Liver (tissue), 3 donors: ENCODE measurements at regions not wholly inside any gene's neighbourhood (a gene's known extent, or its start where the extent isn't known, plus 50 kb on each side); places are given as distances from the start of the nearest gene placed in this dataset.

Source experiments
- EGR1 ChIP-seq, 2 donors: IDR thresholded peaks; 2 replicates each; pipeline ENCODE4 v1.6.1; 2016 to 2018; ENCODE audit warnings: antibody characterized with exemption in 2 of 2, low read depth in 2 of 2
- FOXA1 ChIP-seq: IDR thresholded peaks from 2 replicates; pipeline ENCODE4 v1.6.1; 2016; ENCODE audit warnings: antibody characterized with exemption
- GABPA ChIP-seq, 2 donors: IDR thresholded peaks in 1 of 2; conservative IDR thresholded peaks in 1 of 2; 2 replicates each; pipeline ENCODE4 v1.6.1; 2016; ENCODE audit warnings: antibody characterized with exemption in 2 of 2, mild to moderate bottlenecking in 1 of 2, moderate library complexity in 1 of 2
- JUND ChIP-seq, 2 donors: IDR thresholded peaks; 2 replicates each; pipeline ENCODE4 v1.6.1; 2016; ENCODE audit warnings: antibody characterized with exemption in 2 of 2
- MAX ChIP-seq: IDR thresholded peaks from 2 replicates; pipeline ENCODE4 v1.6.1; 2016; ENCODE audit warnings: antibody characterized with exemption
- NR2F2 ChIP-seq: IDR thresholded peaks from 2 replicates; pipeline ENCODE4 v1.6.1; 2016; ENCODE audit warnings: antibody characterized with exemption
- RAD21 ChIP-seq, 2 donors: IDR thresholded peaks; 2 replicates each; pipeline ENCODE4 v1.6.1; 2016; ENCODE audit warnings: antibody characterized with exemption in 2 of 2, mild to moderate bottlenecking in 2 of 2
- SP1 ChIP-seq: IDR thresholded peaks from 2 replicates; pipeline ENCODE4 v1.6.1; 2018; ENCODE audit warnings: antibody characterized with exemption, mild to moderate bottlenecking
- TAF1 ChIP-seq: conservative IDR thresholded peaks from 2 replicates; pipeline ENCODE4 v1.6.1; 2016; ENCODE audit warnings: antibody characterized with exemption, mild to moderate bottlenecking
- YY1 ChIP-seq: IDR thresholded peaks from 2 replicates; pipeline ENCODE4 v1.6.1; 2016; ENCODE audit warnings: antibody characterized with exemption, mild to moderate bottlenecking
- TF ChIP-seq, protein P1 (sequence below): fragments of 150-350 bp; IDR thresholded peaks from 2 replicates; pipeline ENCODE4 v1.5.1; 2017; ENCODE audit warnings: improper control_type of control experiment, low read depth, low read length; ENCODE audit not compliant: missing input control
- TF ChIP-seq, protein P2 (sequence below): IDR thresholded peaks from 2 replicates; pipeline ENCODE4 v1.6.1; 2016; ENCODE audit warnings: antibody characterized with exemption, mild to moderate bottlenecking
- TF ChIP-seq, protein P3 (sequence below): IDR thresholded peaks from 2 replicates; pipeline ENCODE4 v1.6.1; 2016; ENCODE audit warnings: antibody characterized with exemption
- TF ChIP-seq, protein P4 (sequence below): IDR thresholded peaks from 2 replicates; pipeline ENCODE4 v1.6.1; 2016; ENCODE audit warnings: antibody characterized with exemption
- donor health status: healthy.
- donor health status: healthy.

DNA sequence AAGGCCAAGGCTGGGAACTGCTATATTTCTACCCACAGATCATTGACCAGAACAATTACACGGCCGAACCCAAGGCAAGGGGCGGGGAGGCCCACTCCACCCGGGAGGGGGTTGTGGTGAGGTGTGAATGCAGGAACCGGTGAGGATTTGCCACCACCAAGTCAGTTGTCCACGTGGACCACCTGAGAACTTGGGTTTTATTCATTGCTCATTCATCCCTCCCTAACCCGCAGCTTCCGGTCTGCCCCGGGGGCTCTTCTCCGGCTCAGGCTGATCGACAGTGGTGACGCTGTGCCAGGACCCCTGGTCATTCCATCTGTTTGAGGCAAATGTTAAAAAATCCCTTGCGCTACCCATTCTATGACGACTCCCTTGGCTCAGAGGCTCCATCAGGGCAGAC lies 127.7 kb upstream of the RTL1 start:
- no peak for TF ChIP-seq EGR1 (IDR thresholded peaks at IDR 0.05; ENCODE audit: low read depth in 2 of 2)
- TF ChIP-seq TAF1 = no peak
- TF ChIP-seq, protein P1, sequence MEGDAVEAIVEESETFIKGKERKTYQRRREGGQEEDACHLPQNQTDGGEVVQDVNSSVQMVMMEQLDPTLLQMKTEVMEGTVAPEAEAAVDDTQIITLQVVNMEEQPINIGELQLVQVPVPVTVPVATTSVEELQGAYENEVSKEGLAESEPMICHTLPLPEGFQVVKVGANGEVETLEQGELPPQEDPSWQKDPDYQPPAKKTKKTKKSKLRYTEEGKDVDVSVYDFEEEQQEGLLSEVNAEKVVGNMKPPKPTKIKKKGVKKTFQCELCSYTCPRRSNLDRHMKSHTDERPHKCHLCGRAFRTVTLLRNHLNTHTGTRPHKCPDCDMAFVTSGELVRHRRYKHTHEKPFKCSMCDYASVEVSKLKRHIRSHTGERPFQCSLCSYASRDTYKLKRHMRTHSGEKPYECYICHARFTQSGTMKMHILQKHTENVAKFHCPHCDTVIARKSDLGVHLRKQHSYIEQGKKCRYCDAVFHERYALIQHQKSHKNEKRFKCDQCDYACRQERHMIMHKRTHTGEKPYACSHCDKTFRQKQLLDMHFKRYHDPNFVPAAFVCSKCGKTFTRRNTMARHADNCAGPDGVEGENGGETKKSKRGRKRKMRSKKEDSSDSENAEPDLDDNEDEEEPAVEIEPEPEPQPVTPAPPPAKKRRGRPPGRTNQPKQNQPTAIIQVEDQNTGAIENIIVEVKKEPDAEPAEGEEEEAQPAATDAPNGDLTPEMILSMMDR = no peak
- TF ChIP-seq, protein P2, sequence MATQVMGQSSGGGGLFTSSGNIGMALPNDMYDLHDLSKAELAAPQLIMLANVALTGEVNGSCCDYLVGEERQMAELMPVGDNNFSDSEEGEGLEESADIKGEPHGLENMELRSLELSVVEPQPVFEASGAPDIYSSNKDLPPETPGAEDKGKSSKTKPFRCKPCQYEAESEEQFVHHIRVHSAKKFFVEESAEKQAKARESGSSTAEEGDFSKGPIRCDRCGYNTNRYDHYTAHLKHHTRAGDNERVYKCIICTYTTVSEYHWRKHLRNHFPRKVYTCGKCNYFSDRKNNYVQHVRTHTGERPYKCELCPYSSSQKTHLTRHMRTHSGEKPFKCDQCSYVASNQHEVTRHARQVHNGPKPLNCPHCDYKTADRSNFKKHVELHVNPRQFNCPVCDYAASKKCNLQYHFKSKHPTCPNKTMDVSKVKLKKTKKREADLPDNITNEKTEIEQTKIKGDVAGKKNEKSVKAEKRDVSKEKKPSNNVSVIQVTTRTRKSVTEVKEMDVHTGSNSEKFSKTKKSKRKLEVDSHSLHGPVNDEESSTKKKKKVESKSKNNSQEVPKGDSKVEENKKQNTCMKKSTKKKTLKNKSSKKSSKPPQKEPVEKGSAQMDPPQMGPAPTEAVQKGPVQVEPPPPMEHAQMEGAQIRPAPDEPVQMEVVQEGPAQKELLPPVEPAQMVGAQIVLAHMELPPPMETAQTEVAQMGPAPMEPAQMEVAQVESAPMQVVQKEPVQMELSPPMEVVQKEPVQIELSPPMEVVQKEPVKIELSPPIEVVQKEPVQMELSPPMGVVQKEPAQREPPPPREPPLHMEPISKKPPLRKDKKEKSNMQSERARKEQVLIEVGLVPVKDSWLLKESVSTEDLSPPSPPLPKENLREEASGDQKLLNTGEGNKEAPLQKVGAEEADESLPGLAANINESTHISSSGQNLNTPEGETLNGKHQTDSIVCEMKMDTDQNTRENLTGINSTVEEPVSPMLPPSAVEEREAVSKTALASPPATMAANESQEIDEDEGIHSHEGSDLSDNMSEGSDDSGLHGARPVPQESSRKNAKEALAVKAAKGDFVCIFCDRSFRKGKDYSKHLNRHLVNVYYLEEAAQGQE = no peak
- TF ChIP-seq, protein P3, sequence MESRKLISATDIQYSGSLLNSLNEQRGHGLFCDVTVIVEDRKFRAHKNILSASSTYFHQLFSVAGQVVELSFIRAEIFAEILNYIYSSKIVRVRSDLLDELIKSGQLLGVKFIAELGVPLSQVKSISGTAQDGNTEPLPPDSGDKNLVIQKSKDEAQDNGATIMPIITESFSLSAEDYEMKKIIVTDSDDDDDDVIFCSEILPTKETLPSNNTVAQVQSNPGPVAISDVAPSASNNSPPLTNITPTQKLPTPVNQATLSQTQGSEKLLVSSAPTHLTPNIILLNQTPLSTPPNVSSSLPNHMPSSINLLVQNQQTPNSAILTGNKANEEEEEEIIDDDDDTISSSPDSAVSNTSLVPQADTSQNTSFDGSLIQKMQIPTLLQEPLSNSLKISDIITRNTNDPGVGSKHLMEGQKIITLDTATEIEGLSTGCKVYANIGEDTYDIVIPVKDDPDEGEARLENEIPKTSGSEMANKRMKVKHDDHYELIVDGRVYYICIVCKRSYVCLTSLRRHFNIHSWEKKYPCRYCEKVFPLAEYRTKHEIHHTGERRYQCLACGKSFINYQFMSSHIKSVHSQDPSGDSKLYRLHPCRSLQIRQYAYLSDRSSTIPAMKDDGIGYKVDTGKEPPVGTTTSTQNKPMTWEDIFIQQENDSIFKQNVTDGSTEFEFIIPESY = no peak
- no peak for TF ChIP-seq GABPA (IDR thresholded peaks at IDR 0.05 in 1 of 2, conservative IDR thresholded peaks at IDR 0.05 in 1 of 2)
- no peak for TF ChIP-seq YY1
- TF ChIP-seq, protein P4, sequence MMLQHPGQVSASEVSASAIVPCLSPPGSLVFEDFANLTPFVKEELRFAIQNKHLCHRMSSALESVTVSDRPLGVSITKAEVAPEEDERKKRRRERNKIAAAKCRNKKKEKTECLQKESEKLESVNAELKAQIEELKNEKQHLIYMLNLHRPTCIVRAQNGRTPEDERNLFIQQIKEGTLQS = no peak
- no peak for TF ChIP-seq JUND (IDR thresholded peaks at IDR 0.05)
- TF ChIP-seq FOXA1 = no peak
- no peak for TF ChIP-seq MAX
- no peak for TF ChIP-seq SP1
- no peak for TF ChIP-seq NR2F2
- no peak for TF ChIP-seq RAD21 (IDR thresholded peaks at IDR 0.05)
